ENCODE measurements at regions not wholly inside any gene's neighbourhood (a gene's known extent, or its start where the extent isn't known, plus 50 kb on each side); places are given as distances from the start of the nearest gene placed in this dataset.

GRCh38 chr4:166279261-166279660 is 406.2 kb downstream of the TLL1 start:
- H3K36me3 Mint-ChIP-seq, result no peaks in the 10 kb centered on the region
- H3K27me3 Mint-ChIP-seq, result no peaks in the 10 kb centered on the region
- POLR2A ChIA-PET, result no interaction called here
- no peaks in the 10 kb centered on the region for H3K4me1 Mint-ChIP-seq
- no peak overlapping the region for H3K27ac Mint-ChIP-seq
- ATAC-seq (no peak), DNase-seq (no peak)
- H3K4me3 Mint-ChIP-seq, result no peak overlapping the region
- H3K9me3 Mint-ChIP-seq, result peaks cover 0 to 17% (median 5%) of the 10 kb centered on the region in 9 donors

DNA sequence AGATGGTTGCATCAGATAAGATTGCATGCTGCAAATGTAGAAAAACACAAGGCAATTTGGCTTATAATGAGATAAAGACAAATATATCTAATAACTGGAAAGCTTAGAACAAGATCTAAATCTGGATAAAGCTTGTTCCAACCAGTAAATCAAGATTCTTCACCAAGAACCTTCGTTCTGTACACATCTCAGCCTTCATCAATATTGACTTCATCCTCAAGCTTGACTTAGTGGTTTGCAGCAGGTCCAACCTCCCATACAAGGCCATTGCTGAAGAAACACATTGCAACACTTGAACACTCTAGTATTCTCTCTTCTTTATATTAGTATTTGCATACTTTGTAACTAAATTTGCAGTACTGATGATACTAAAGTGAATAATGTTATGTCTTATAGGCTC is 407.6 kb downstream of the TLL1 start:
- peaks cover 0 to 17% (median 2%) of the 10 kb centered on the region in 9 donors for H3K9me3 Mint-ChIP-seq
- no peak overlapping the region for H3K4me3 Mint-ChIP-seq
- ATAC-seq (no peak), DNase-seq (no peak)
- POLR2A ChIA-PET, result no interaction called here
- H3K27ac Mint-ChIP-seq, result no peak overlapping the region
- no peaks in the 10 kb centered on the region for H3K27me3 Mint-ChIP-seq
- no peaks in the 10 kb centered on the region for H3K4me1 Mint-ChIP-seq
- no peaks in the 10 kb centered on the region for H3K36me3 Mint-ChIP-seq

- no peaks in the 10 kb centered on the region for H3K36me3 Mint-ChIP-seq
- no peak overlapping the region for H3K27ac Mint-ChIP-seq
- DNase-seq (no peak), ATAC-seq (no peak)
- H3K27me3 Mint-ChIP-seq, result no peaks in the 10 kb centered on the region
- POLR2A ChIA-PET, result no interaction called here
- H3K4me3 Mint-ChIP-seq, result no peak overlapping the region
- no peaks in the 10 kb centered on the region for H3K4me1 Mint-ChIP-seq
- peaks cover 0 to 17% (median 2%) of the 10 kb centered on the region in 9 donors for H3K9me3 Mint-ChIP-seq
Measured at GRCh38 chr4:166282081-166282770, 409.2 kb downstream of the TLL1 start.

- H3K36me3 Mint-ChIP-seq, result no peaks in the 10 kb centered on the region
- no peak overlapping the region for H3K4me3 Mint-ChIP-seq
- H3K27me3 Mint-ChIP-seq, result no peaks in the 10 kb centered on the region
- peaks cover 0 to 13% (median 4%) of the 10 kb centered on the region in 9 donors for H3K9me3 Mint-ChIP-seq
- H3K4me1 Mint-ChIP-seq, result no peaks in the 10 kb centered on the region
- H3K27ac Mint-ChIP-seq, result no peak overlapping the region
- DNase-seq (no peak), ATAC-seq (no peak)
- POLR2A ChIA-PET, result no interaction called here
Measured at GRCh38 chr4:166284221-166284620, 411.2 kb downstream of the TLL1 start.

- H3K27ac Mint-ChIP-seq, result no peak overlapping the region
- no peak overlapping the region for H3K4me3 Mint-ChIP-seq
Measured at GRCh38 chr4:166290426-166290825, 417.4 kb downstream of the TLL1 start.

GRCh38 chr4:166293556-166293955 is 420.5 kb downstream of the TLL1 start:
- no peaks in the 10 kb centered on the region for H3K36me3 Mint-ChIP-seq
- H3K9me3 Mint-ChIP-seq, result peaks cover 0 to 17% (median 0%) of the 10 kb centered on the region in 9 donors
- no peak for ATAC-seq
- POLR2A ChIA-PET, result no interaction called here
- no peak overlapping the region for H3K4me3 Mint-ChIP-seq
- no peaks in the 10 kb centered on the region for H3K27me3 Mint-ChIP-seq
- H3K4me1 Mint-ChIP-seq, result no peaks in the 10 kb centered on the region
- H3K27ac Mint-ChIP-seq, result no peak overlapping the region
- no peak for DNase-seq

More at GRCh38 chr4:166290426-166290825, 417.4 kb downstream of the TLL1 start:
- no peaks in the 10 kb centered on the region for H3K27me3 Mint-ChIP-seq
- no peaks in the 10 kb centered on the region for H3K36me3 Mint-ChIP-seq
- no peak for ATAC-seq
- POLR2A ChIA-PET, result no interaction called here
- H3K4me1 Mint-ChIP-seq, result no peaks in the 10 kb centered on the region
- peaks cover 0 to 12% (median 3%) of the 10 kb centered on the region in 9 donors for H3K9me3 Mint-ChIP-seq
- DNase-seq, result no peak

DNA sequence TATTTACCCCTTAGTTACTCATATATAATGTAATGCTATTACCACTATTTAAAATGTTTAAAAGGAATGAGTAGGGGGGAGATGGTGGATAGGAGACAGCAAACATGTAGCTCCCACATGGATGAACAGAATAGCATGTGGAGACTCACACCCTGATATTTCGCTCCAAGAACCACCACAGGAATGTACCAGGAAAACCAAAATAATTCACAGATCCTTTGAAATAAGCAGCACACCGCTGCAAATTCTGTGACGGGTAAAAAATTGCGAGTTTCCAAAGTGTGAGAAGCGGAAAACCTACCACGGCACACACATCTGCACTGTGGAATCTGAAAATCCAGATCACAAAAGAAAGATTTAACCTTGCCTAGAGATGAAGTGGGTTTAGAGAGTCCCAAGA is 428.2 kb downstream of the TLL1 start:
- DNase-seq, result no peak
- ATAC-seq, result no peak
- Mint-ChIP-seq H3K9me3 (peaks cover 0 to 18% (median 11%) of the 10 kb centered on the region in 9 donors), H3K27me3 (no peaks in the 10 kb centered on the region), H3K4me3 (no peak overlapping the region), H3K4me1 (no peaks in the 10 kb centered on the region), H3K27ac (no peak overlapping the region), H3K36me3 (no peaks in the 10 kb centered on the region)
- POLR2A ChIA-PET, result no interaction called here

DNA sequence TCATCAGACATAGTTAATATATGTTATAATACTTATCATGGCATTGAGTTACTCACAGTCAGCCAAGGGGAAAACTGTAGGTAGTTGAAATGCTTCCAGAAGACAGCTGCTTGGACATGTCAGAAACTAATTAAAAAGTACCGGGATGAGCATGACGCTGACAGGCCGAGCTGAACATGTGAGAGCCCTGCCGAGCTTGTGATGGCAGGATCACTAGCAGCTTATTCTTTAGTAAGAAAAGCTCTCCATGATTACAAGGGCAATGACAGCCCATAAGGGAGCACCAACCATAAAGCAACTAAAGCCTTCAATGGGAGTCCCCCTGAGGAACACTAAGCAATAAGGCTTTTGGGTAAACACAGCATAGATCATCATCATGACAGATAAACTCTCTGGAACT is 435.6 kb downstream of the TLL1 start:
- Mint-ChIP-seq H3K4me1 (no peaks in the 10 kb centered on the region), H3K4me3 (no peak overlapping the region), H3K9me3 (peaks cover 0 to 27% (median 9%) of the 10 kb centered on the region in 9 donors), H3K27ac (no peak overlapping the region), H3K36me3 (no peaks in the 10 kb centered on the region), H3K27me3 (no peaks in the 10 kb centered on the region)
- POLR2A ChIA-PET, result no interaction called here
- no peak for ATAC-seq
- no peak for DNase-seq

- no peak overlapping the region for H3K27ac Mint-ChIP-seq
- H3K27me3 Mint-ChIP-seq, result no peaks in the 10 kb centered on the region
- ATAC-seq (no peak), DNase-seq (no peak)
- POLR2A ChIA-PET, result no interaction called here
- H3K4me3 Mint-ChIP-seq, result no peak overlapping the region
- H3K4me1 Mint-ChIP-seq, result no peaks in the 10 kb centered on the region
- H3K9me3 Mint-ChIP-seq, result peaks cover 0 to 24% (median 7%) of the 10 kb centered on the region in 9 donors
- H3K36me3 Mint-ChIP-seq, result no peaks in the 10 kb centered on the region
Measured at GRCh38 chr4:166309286-166309685, 436.2 kb downstream of the TLL1 start.

DNA sequence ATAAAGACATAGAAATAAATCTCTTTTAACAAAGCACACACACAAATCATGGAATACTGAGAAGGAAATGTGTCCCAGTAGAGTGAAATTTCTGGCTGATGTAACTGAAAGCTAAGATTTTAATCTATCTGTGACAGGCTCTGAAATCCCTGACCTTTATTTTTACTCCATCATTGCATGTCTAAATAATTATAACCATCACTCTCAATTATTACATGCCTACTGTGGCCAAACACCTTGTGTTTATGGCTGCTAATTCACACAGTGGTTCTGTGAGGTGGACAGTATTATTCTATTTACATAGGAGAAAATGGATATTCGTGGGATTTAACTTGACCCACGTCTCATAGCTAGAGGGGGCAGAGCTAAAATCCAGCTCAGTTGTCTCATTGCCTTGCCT is 438.1 kb downstream of the TLL1 start:
- POLR2A ChIA-PET, result no interaction called here
- H3K4me1 Mint-ChIP-seq, result no peaks in the 10 kb centered on the region

GRCh38 chr4:166312166-166312565 is 439.1 kb downstream of the TLL1 start:
- Mint-ChIP-seq H3K4me3 (no peak overlapping the region), H3K9me3 (peaks cover 0 to 10% (median 3%) of the 10 kb centered on the region in 9 donors), H3K4me1 (no peaks in the 10 kb centered on the region), H3K27ac (no peak overlapping the region), H3K36me3 (no peaks in the 10 kb centered on the region), H3K27me3 (no peaks in the 10 kb centered on the region)
- ATAC-seq (no peak), DNase-seq (no peak)
- POLR2A ChIA-PET, result no interaction called here

More for the DNA sequence above, 438.1 kb downstream of the TLL1 start:
- H3K4me3 Mint-ChIP-seq, result no peak overlapping the region
- H3K27ac Mint-ChIP-seq, result no peak overlapping the region
- H3K36me3 Mint-ChIP-seq, result no peaks in the 10 kb centered on the region
- H3K27me3 Mint-ChIP-seq, result no peaks in the 10 kb centered on the region
- no peak for ATAC-seq
- H3K9me3 Mint-ChIP-seq, result peaks cover 0 to 15% (median 4%) of the 10 kb centered on the region in 9 donors
- DNase-seq, result no peak

GRCh38 chr4:166314902-166315301 is 441.9 kb downstream of the TLL1 start:
- H3K27ac Mint-ChIP-seq, result no peak overlapping the region
- POLR2A ChIA-PET, result no interaction called here
- no peaks in the 10 kb centered on the region for H3K4me1 Mint-ChIP-seq
- no peaks in the 10 kb centered on the region for H3K36me3 Mint-ChIP-seq
- H3K27me3 Mint-ChIP-seq, result peaks cover 0 to 1% (median 0%) of the 10 kb centered on the region in 5 donors
- peaks cover 0 to 22% (median 2%) of the 10 kb centered on the region in 9 donors for H3K9me3 Mint-ChIP-seq
- H3K4me3 Mint-ChIP-seq, result no peak overlapping the region
- DNase-seq (no peak), ATAC-seq (no peak)

- ATAC-seq (no peak), DNase-seq (no peak)
- Mint-ChIP-seq H3K27me3 (peaks cover 0 to 1% (median 0%) of the 10 kb centered on the region in 5 donors), H3K4me1 (no peaks in the 10 kb centered on the region), H3K36me3 (no peaks in the 10 kb centered on the region), H3K27ac (no peak overlapping the region), H3K9me3 (peaks cover 0 to 25% (median 2%) of the 10 kb centered on the region in 9 donors), H3K4me3 (no peak overlapping the region)
- POLR2A ChIA-PET, result no interaction called here
Measured at GRCh38 chr4:166315721-166316467, 442.9 kb downstream of the TLL1 start.
